ENCODE measurements at regions not wholly inside any gene's neighbourhood (a gene's known extent, or its start where the extent isn't known, plus 50 kb on each side); places are given as distances from the start of the nearest gene placed in this dataset.

- H3K4me3 ChIP-seq, result no peak overlapping the region
- no peaks in the 10 kb centered on the region for H3K36me3 ChIP-seq
- no peaks in the 10 kb centered on the region for H3K9me3 ChIP-seq
- no peak for ATAC-seq (ENCODE audit: insufficient number of reproducible peaks, low FRiP score, low read depth)
- no peaks in the 10 kb centered on the region for H3K27me3 ChIP-seq (replicated peaks; ENCODE audit: insufficient read depth)
- TF ChIP-seq, protein P1, sequence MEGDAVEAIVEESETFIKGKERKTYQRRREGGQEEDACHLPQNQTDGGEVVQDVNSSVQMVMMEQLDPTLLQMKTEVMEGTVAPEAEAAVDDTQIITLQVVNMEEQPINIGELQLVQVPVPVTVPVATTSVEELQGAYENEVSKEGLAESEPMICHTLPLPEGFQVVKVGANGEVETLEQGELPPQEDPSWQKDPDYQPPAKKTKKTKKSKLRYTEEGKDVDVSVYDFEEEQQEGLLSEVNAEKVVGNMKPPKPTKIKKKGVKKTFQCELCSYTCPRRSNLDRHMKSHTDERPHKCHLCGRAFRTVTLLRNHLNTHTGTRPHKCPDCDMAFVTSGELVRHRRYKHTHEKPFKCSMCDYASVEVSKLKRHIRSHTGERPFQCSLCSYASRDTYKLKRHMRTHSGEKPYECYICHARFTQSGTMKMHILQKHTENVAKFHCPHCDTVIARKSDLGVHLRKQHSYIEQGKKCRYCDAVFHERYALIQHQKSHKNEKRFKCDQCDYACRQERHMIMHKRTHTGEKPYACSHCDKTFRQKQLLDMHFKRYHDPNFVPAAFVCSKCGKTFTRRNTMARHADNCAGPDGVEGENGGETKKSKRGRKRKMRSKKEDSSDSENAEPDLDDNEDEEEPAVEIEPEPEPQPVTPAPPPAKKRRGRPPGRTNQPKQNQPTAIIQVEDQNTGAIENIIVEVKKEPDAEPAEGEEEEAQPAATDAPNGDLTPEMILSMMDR (IDR thresholded peaks at IDR 0.05), result no peak
- H3K4me1 ChIP-seq (ENCODE audit: control insufficient read depth in 1 of 2, low read depth in 2 of 2), result no peaks in the 10 kb centered on the region
- H3K27ac ChIP-seq, result no peak overlapping the region
- no peak for DNase-seq (ENCODE audit: low spot score)
Observed at GRCh38 chr2:150392614-150393013, 94.9 kb downstream of the RND3 start.

GRCh38 chr2:150391779-150392178 lies 95.7 kb downstream of the RND3 start:
- Histone ChIP-seq H3K27ac (no peak overlapping the region), H3K9me3 (no peaks in the 10 kb centered on the region), H3K4me1 (ENCODE audit: control insufficient read depth in 1 of 2, low read depth in 2 of 2) (no peaks in the 10 kb centered on the region), H3K27me3 (replicated peaks; ENCODE audit: insufficient read depth) (no peaks in the 10 kb centered on the region), H3K4me3 (no peak overlapping the region), H3K36me3 (no peaks in the 10 kb centered on the region)
- no peak for ATAC-seq (ENCODE audit: insufficient number of reproducible peaks, low FRiP score, low read depth)
- TF ChIP-seq, protein P1 (IDR thresholded peaks at IDR 0.05), result no peak
- no peak for DNase-seq (ENCODE audit: low spot score)

- H3K4me1 ChIP-seq (ENCODE audit: control insufficient read depth in 1 of 2, low read depth in 2 of 2), result no peaks in the 10 kb centered on the region
- DNase-seq (ENCODE audit: low spot score) (no peak), ATAC-seq (ENCODE audit: insufficient number of reproducible peaks, low FRiP score, low read depth) (no peak)
- no peak overlapping the region for H3K27ac ChIP-seq
- H3K27me3 ChIP-seq (replicated peaks; ENCODE audit: insufficient read depth), result no peaks in the 10 kb centered on the region
- peaks cover 10% of the 10 kb centered on the region for H3K9me3 ChIP-seq
- H3K36me3 ChIP-seq, result no peaks in the 10 kb centered on the region
- TF ChIP-seq, protein P1 (IDR thresholded peaks at IDR 0.05), result no peak
- H3K4me3 ChIP-seq, result no peak overlapping the region
Observed at GRCh38 chr2:150389447-150389846, 98.0 kb downstream of the RND3 start.

DNA sequence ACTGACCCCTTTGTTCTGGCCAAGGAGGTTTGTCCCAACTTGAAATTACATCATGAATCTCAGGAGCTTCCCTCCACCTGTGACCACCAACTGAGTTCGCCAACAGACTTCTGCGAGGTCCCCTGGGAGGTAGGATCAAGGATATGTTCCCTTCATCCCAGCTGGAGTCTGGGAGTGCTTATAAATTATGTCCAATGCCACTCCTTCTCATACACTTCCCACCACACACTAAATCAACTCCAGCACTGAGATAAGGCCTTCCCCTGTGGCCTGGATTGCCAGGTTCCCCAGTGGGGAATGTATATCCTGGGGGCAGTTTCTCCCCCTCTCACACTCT lies 99.2 kb downstream of the RND3 start:
- Histone ChIP-seq H3K4me1 (ENCODE audit: control insufficient read depth in 1 of 2, low read depth in 2 of 2) (no peaks in the 10 kb centered on the region), H3K4me3 (no peak overlapping the region), H3K27me3 (replicated peaks; ENCODE audit: insufficient read depth) (no peaks in the 10 kb centered on the region), H3K36me3 (no peaks in the 10 kb centered on the region), H3K27ac (no peak overlapping the region), H3K9me3 (peaks cover 10% of the 10 kb centered on the region)
- ATAC-seq (ENCODE audit: insufficient number of reproducible peaks, low FRiP score, low read depth) (no peak), DNase-seq (ENCODE audit: low spot score) (no peak)
- TF ChIP-seq, protein P1 (IDR thresholded peaks at IDR 0.05), result no peak

GRCh38 chr2:150387586-150388288 lies 99.7 kb downstream of the RND3 start:
- H3K9me3 ChIP-seq, result peaks cover 10% of the 10 kb centered on the region
- DNase-seq (ENCODE audit: low spot score) (no peak), ATAC-seq (ENCODE audit: insufficient number of reproducible peaks, low FRiP score, low read depth) (no peak)
- no peaks in the 10 kb centered on the region for H3K4me1 ChIP-seq (ENCODE audit: control insufficient read depth in 1 of 2, low read depth in 2 of 2)
- no peak overlapping the region for H3K27ac ChIP-seq
- TF ChIP-seq, protein P1 (IDR thresholded peaks at IDR 0.05), result no peak
- no peaks in the 10 kb centered on the region for H3K36me3 ChIP-seq
- H3K4me3 ChIP-seq, result no peak overlapping the region
- no peaks in the 10 kb centered on the region for H3K27me3 ChIP-seq (replicated peaks; ENCODE audit: insufficient read depth)

Data from thoracic aorta (tissue), 2 donors.